ENCODE measurements at regions not wholly inside any gene's neighbourhood (a gene's known extent, or its start where the extent isn't known, plus 50 kb on each side); places are given as distances from the start of the nearest gene placed in this dataset.

- Mint-ChIP-seq H3K27ac (no peak overlapping the region), H3K9me3 (no peaks in the 10 kb centered on the region), H3K4me1 (ENCODE audit: low read depth) (peaks cover 2% of the 10 kb centered on the region), H3K27me3 (ENCODE audit: low read depth) (no peaks in the 10 kb centered on the region), H3K4me3 (no peak overlapping the region), H3K36me3 (ENCODE audit: low read depth) (no peaks in the 10 kb centered on the region)
These were observed 327.0 kb downstream of the NPHP4 start for GRCh38 chr1:5664906-5665875.

GRCh38 chr1:5664081-5664768 is 328.0 kb downstream of the NPHP4 start:
- H3K27me3 Mint-ChIP-seq (ENCODE audit: low read depth): no peaks in the 10 kb centered on the region
- H3K4me1 Mint-ChIP-seq (ENCODE audit: low read depth): peaks cover 2% of the 10 kb centered on the region
- no peaks in the 10 kb centered on the region for H3K9me3 Mint-ChIP-seq
- no peak overlapping the region for H3K27ac Mint-ChIP-seq
- H3K36me3 Mint-ChIP-seq (ENCODE audit: low read depth): no peaks in the 10 kb centered on the region
- H3K4me3 Mint-ChIP-seq: no peak overlapping the region

GRCh38 chr1:5662744-5663126 is 329.5 kb downstream of the NPHP4 start:
- H3K36me3 Mint-ChIP-seq (ENCODE audit: low read depth): no peaks in the 10 kb centered on the region
- H3K4me3 Mint-ChIP-seq: no peak overlapping the region
- H3K9me3 Mint-ChIP-seq: no peaks in the 10 kb centered on the region
- no peak overlapping the region for H3K27ac Mint-ChIP-seq
- no peaks in the 10 kb centered on the region for H3K27me3 Mint-ChIP-seq (ENCODE audit: low read depth)
- H3K4me1 Mint-ChIP-seq (ENCODE audit: low read depth): no peaks in the 10 kb centered on the region

- Mint-ChIP-seq H3K9me3 (no peaks in the 10 kb centered on the region), H3K27ac (no peak overlapping the region), H3K4me3 (no peak overlapping the region), H3K36me3 (ENCODE audit: low read depth) (no peaks in the 10 kb centered on the region), H3K4me1 (ENCODE audit: low read depth) (no peaks in the 10 kb centered on the region), H3K27me3 (ENCODE audit: low read depth) (no peaks in the 10 kb centered on the region)
These were observed 330.0 kb downstream of the NPHP4 start for GRCh38 chr1:5662086-5662743.

GRCh38 chr1:5661196-5662085 is 330.8 kb downstream of the NPHP4 start:
- Mint-ChIP-seq H3K9me3 (no peaks in the 10 kb centered on the region), H3K27me3 (ENCODE audit: low read depth) (no peaks in the 10 kb centered on the region), H3K4me3 (no peak overlapping the region), H3K36me3 (ENCODE audit: low read depth) (no peaks in the 10 kb centered on the region), H3K4me1 (ENCODE audit: low read depth) (no peaks in the 10 kb centered on the region), H3K27ac (no peak overlapping the region)

- Mint-ChIP-seq H3K27me3 (ENCODE audit: low read depth) (no peaks in the 10 kb centered on the region), H3K36me3 (ENCODE audit: low read depth) (no peaks in the 10 kb centered on the region), H3K27ac (no peak overlapping the region), H3K9me3 (no peaks in the 10 kb centered on the region), H3K4me3 (no peak overlapping the region), H3K4me1 (ENCODE audit: low read depth) (no peaks in the 10 kb centered on the region)
These were observed 331.9 kb downstream of the NPHP4 start for GRCh38 chr1:5660141-5660935.

- Mint-ChIP-seq H3K36me3 (ENCODE audit: low read depth) (no peaks in the 10 kb centered on the region), H3K9me3 (no peaks in the 10 kb centered on the region), H3K27ac (no peak overlapping the region), H3K4me1 (ENCODE audit: low read depth) (no peaks in the 10 kb centered on the region), H3K4me3 (no peak overlapping the region), H3K27me3 (ENCODE audit: low read depth) (no peaks in the 10 kb centered on the region)
These were observed 332.6 kb downstream of the NPHP4 start for GRCh38 chr1:5659606-5660005.

GRCh38 chr1:5658340-5659316 is 333.6 kb downstream of the NPHP4 start:
- Mint-ChIP-seq H3K36me3 (ENCODE audit: low read depth) (no peaks in the 10 kb centered on the region), H3K27me3 (ENCODE audit: low read depth) (no peaks in the 10 kb centered on the region), H3K27ac (no peak overlapping the region), H3K9me3 (no peaks in the 10 kb centered on the region), H3K4me1 (ENCODE audit: low read depth) (no peaks in the 10 kb centered on the region), H3K4me3 (no peak overlapping the region)

- H3K9me3 Mint-ChIP-seq: no peaks in the 10 kb centered on the region
- H3K27me3 Mint-ChIP-seq (ENCODE audit: low read depth): peaks cover 7% of the 10 kb centered on the region
- no peaks in the 10 kb centered on the region for H3K36me3 Mint-ChIP-seq (ENCODE audit: low read depth)
- H3K4me3 Mint-ChIP-seq: no peak overlapping the region
- no peaks in the 10 kb centered on the region for H3K4me1 Mint-ChIP-seq (ENCODE audit: low read depth)
- H3K27ac Mint-ChIP-seq: no peak overlapping the region
These were observed 340.0 kb downstream of the NPHP4 start for GRCh38 chr1:5651964-5652821.

GRCh38 chr1:5651473-5651872 is 340.8 kb downstream of the NPHP4 start:
- Mint-ChIP-seq H3K4me1 (ENCODE audit: low read depth) (no peaks in the 10 kb centered on the region), H3K27me3 (ENCODE audit: low read depth) (peaks cover 7% of the 10 kb centered on the region), H3K9me3 (peaks cover 4% of the 10 kb centered on the region), H3K4me3 (no peak overlapping the region), H3K36me3 (ENCODE audit: low read depth) (no peaks in the 10 kb centered on the region), H3K27ac (no peak overlapping the region)

GRCh38 chr1:5651027-5651410 is 341.2 kb downstream of the NPHP4 start:
- Mint-ChIP-seq H3K27ac (no peak overlapping the region), H3K27me3 (ENCODE audit: low read depth) (peaks cover 7% of the 10 kb centered on the region), H3K36me3 (ENCODE audit: low read depth) (no peaks in the 10 kb centered on the region), H3K4me3 (no peak overlapping the region), H3K4me1 (ENCODE audit: low read depth) (no peaks in the 10 kb centered on the region), H3K9me3 (peaks cover 7% of the 10 kb centered on the region)

All from T-helper 1 cell treated with Interleukin-12 subunit alpha and Interleukin-12 subunit beta and Interleukin-4 antibody, amounts not matched to agents 30 μg/mL and 1 μg/mL, for 36 hours (primary cell).